ENCODE measurements at regions not wholly inside any gene's neighbourhood (a gene's known extent, or its start where the extent isn't known, plus 50 kb on each side); places are given as distances from the start of the nearest gene placed in this dataset.
A peak's percentile ranks its signal among the peaks of the same experiment; 100 is the strongest.

- Histone ChIP-seq H3K27me3 (replicated peaks) (no peaks in the 10 kb centered on the region), H3K36me3 (replicated peaks) (no peaks in the 10 kb centered on the region), H3K27ac (no peak overlapping the region), H3K4me3 (ENCODE audit: low read depth, low read length) (no peak overlapping the region)
- DNase-seq: no peak
- TF ChIP-seq CTCF (IDR thresholded peaks at IDR 0.05; ENCODE audit: low read depth, low read length, missing control alignments): no peak
- in situ Hi-C loops (cut with HindIII; ENCODE audit: low pct_ligation_motif_present, low sequenced_read_pairs): no loop called here
These were observed 53.7 kb downstream of the CAMK2N1 start for GRCh38 chr1:20432341-20432740.

GRCh38 chr1:20431176-20431460 lies 54.9 kb downstream of the CAMK2N1 start:
- Histone ChIP-seq H3K4me3 (ENCODE audit: low read depth, low read length) (no peak overlapping the region), H3K27ac (no peak overlapping the region), H3K27me3 (replicated peaks) (no peaks in the 10 kb centered on the region), H3K36me3 (replicated peaks) (no peaks in the 10 kb centered on the region)
- TF ChIP-seq CTCF (IDR thresholded peaks at IDR 0.05; ENCODE audit: low read depth, low read length, missing control alignments): no peak
- in situ Hi-C loops (cut with HindIII; ENCODE audit: low pct_ligation_motif_present, low sequenced_read_pairs): no loop called here
- no peak for DNase-seq

GRCh38 chr1:20430355-20431175 lies 55.4 kb downstream of the CAMK2N1 start:
- DNase-seq: no peak
- H3K27ac ChIP-seq: no peak overlapping the region
- in situ Hi-C loops (cut with HindIII; ENCODE audit: low pct_ligation_motif_present, low sequenced_read_pairs): no loop called here
- no peak overlapping the region for H3K4me3 ChIP-seq (ENCODE audit: low read depth, low read length)
- no peaks in the 10 kb centered on the region for H3K36me3 ChIP-seq (replicated peaks)
- TF ChIP-seq CTCF (IDR thresholded peaks at IDR 0.05; ENCODE audit: low read depth, low read length, missing control alignments): peak; percentile 95
- H3K27me3 ChIP-seq (replicated peaks): no peaks in the 10 kb centered on the region

- Histone ChIP-seq H3K36me3 (replicated peaks) (no peaks in the 10 kb centered on the region), H3K4me3 (ENCODE audit: low read depth, low read length) (no peak overlapping the region), H3K27me3 (replicated peaks) (no peaks in the 10 kb centered on the region), H3K27ac (no peak overlapping the region)
- no peak for DNase-seq
- TF ChIP-seq CTCF (IDR thresholded peaks at IDR 0.05; ENCODE audit: low read depth, low read length, missing control alignments): no peak
- in situ Hi-C loops (cut with HindIII; ENCODE audit: low pct_ligation_motif_present, low sequenced_read_pairs): no loop called here
These were observed 56.7 kb downstream of the CAMK2N1 start for GRCh38 chr1:20429296-20429695.

- no peaks in the 10 kb centered on the region for H3K36me3 ChIP-seq (replicated peaks)
- H3K27ac ChIP-seq: no peak overlapping the region
- in situ Hi-C loops (cut with HindIII; ENCODE audit: low pct_ligation_motif_present, low sequenced_read_pairs): no loop called here
- TF ChIP-seq CTCF (IDR thresholded peaks at IDR 0.05; ENCODE audit: low read depth, low read length, missing control alignments): no peak
- no peaks in the 10 kb centered on the region for H3K27me3 ChIP-seq (replicated peaks)
- DNase-seq: no peak
- no peak overlapping the region for H3K4me3 ChIP-seq (ENCODE audit: low read depth, low read length)
These were observed 57.2 kb downstream of the CAMK2N1 start for GRCh38 chr1:20428841-20429240.

GRCh38 chr1:20426923-20427322 lies 59.1 kb downstream of the CAMK2N1 start:
- no peak for TF ChIP-seq CTCF (IDR thresholded peaks at IDR 0.05; ENCODE audit: low read depth, low read length, missing control alignments)
- H3K27ac ChIP-seq: peak overlapping the region; percentile 33
- H3K4me3 ChIP-seq (ENCODE audit: low read depth, low read length): no peak overlapping the region
- no peaks in the 10 kb centered on the region for H3K27me3 ChIP-seq (replicated peaks)
- H3K36me3 ChIP-seq (replicated peaks): no peaks in the 10 kb centered on the region
- peak; percentile 81 for DNase-seq
- in situ Hi-C loops (cut with HindIII; ENCODE audit: low pct_ligation_motif_present, low sequenced_read_pairs): no loop called here

Data from brain microvascular endothelial cell (primary cell).